ENCODE measurements at regions not wholly inside any gene's neighbourhood (a gene's known extent, or its start where the extent isn't known, plus 50 kb on each side); places are given as distances from the start of the nearest gene placed in this dataset.

GRCh38 chr9:83138422-83139135, 75.6 kb upstream of the RASEF start:
- no peak overlapping the region for H2AFZ ChIP-seq
- H3K4me3 ChIP-seq: no peak overlapping the region
- H3K9me2 ChIP-seq (ENCODE audit: insufficient read depth): no peaks in the 10 kb centered on the region
- ChIA-PET POLR2A (ENCODE audit: unreplicated experiment) (no interaction called here), CTCF (interaction anchor here (0.7 kb wide), 1 partner anchor 425 kb away, joined by 3 read pairs; no protein-coding TSS in a partner anchor)
- H3K4me1 ChIP-seq (replicated peaks; ENCODE audit: insufficient read depth): no peaks in the 10 kb centered on the region
- TF ChIP-seq, protein P1, sequence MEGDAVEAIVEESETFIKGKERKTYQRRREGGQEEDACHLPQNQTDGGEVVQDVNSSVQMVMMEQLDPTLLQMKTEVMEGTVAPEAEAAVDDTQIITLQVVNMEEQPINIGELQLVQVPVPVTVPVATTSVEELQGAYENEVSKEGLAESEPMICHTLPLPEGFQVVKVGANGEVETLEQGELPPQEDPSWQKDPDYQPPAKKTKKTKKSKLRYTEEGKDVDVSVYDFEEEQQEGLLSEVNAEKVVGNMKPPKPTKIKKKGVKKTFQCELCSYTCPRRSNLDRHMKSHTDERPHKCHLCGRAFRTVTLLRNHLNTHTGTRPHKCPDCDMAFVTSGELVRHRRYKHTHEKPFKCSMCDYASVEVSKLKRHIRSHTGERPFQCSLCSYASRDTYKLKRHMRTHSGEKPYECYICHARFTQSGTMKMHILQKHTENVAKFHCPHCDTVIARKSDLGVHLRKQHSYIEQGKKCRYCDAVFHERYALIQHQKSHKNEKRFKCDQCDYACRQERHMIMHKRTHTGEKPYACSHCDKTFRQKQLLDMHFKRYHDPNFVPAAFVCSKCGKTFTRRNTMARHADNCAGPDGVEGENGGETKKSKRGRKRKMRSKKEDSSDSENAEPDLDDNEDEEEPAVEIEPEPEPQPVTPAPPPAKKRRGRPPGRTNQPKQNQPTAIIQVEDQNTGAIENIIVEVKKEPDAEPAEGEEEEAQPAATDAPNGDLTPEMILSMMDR (conservative IDR thresholded peaks at IDR 0.05): no peak
- no peak for TF ChIP-seq EZH2 (IDR thresholded peaks at IDR 0.05; ENCODE audit: low read depth)
- H4K20me1 ChIP-seq (ENCODE audit: insufficient read depth): no peaks in the 10 kb centered on the region
- no peaks in the 10 kb centered on the region for H3F3A ChIP-seq (ENCODE audit: insufficient read depth, low read depth)
- no peak for DNase-seq
- H3K27ac ChIP-seq: no peak overlapping the region
- H3K27me3 ChIP-seq (ENCODE audit: insufficient read depth, low read depth): no peaks in the 10 kb centered on the region
- no TSS peak for BruUV-seq (replicated peaks)
- intact Hi-C loops (cut with micrococcal nuclease; ENCODE audit: unreplicated experiment): no loop called here
- no peak overlapping the region for H3K4me2 ChIP-seq
- H3K36me3 ChIP-seq (ENCODE audit: low read depth): no peaks in the 10 kb centered on the region
- no peaks in the 10 kb centered on the region for H3K9me3 ChIP-seq (ENCODE audit: insufficient read depth, low read depth)
- H3K79me2 ChIP-seq (ENCODE audit: low read depth): no peaks in the 10 kb centered on the region

DNA sequence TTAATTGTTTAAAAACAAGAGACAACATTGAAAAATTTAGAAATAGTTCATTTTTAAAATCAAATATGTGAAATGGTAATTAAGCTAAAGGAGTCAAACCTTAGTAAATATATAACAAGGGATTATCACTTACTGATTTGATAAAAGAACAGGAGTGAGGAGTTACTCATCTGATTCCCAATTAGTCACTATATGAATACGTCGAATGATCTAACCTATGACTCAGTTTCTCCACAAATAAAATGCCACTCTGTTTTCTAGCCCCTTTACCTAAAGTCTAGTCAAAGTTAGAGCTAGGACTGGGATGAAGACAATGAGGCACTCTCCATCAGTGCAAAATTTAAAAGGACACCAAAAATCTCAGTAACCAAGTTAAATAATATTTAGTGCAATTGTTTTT, 70.4 kb upstream of the RASEF start:
- Histone ChIP-seq H2AFZ (no peak overlapping the region), H3K79me2 (ENCODE audit: low read depth) (no peaks in the 10 kb centered on the region), H3K36me3 (ENCODE audit: low read depth) (no peaks in the 10 kb centered on the region), H3K4me1 (replicated peaks; ENCODE audit: insufficient read depth) (no peaks in the 10 kb centered on the region), H3K4me3 (no peak overlapping the region), H3K4me2 (no peak overlapping the region), H3F3A (ENCODE audit: insufficient read depth, low read depth) (no peaks in the 10 kb centered on the region), H3K27me3 (ENCODE audit: insufficient read depth, low read depth) (no peaks in the 10 kb centered on the region), H3K9me3 (ENCODE audit: insufficient read depth, low read depth) (no peaks in the 10 kb centered on the region), H4K20me1 (ENCODE audit: insufficient read depth) (no peaks in the 10 kb centered on the region), H3K27ac (no peak overlapping the region), H3K9me2 (ENCODE audit: insufficient read depth) (no peaks in the 10 kb centered on the region)
- intact Hi-C loops (cut with micrococcal nuclease; ENCODE audit: unreplicated experiment): no loop called here
- BruUV-seq (replicated peaks): no TSS peak
- TF ChIP-seq EZH2 (IDR thresholded peaks at IDR 0.05; ENCODE audit: low read depth): no peak
- TF ChIP-seq, protein P1 (conservative IDR thresholded peaks at IDR 0.05): no peak
- no peak for DNase-seq
- ChIA-PET POLR2A (ENCODE audit: unreplicated experiment) (no interaction called here), CTCF (no interaction called here)

DNA sequence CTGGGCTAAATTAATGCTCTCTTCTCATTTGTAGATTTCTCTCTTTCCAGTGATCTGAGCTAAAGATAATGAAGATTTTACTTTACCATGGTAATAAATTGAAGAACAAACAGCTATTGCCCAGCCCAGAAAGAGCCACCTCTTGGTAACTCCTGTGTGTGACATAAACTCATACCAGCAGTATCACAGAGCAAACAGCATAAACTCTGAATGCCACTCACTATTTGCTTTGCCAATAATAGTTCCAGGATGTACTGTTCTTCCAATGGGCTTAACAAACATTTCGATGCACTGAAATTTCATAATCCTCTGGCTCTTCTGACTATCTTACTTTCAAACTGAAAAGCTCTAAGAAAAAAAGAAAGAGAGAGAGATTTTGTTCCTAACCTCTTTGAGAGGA, 69.8 kb upstream of the RASEF start:
- no peaks in the 10 kb centered on the region for H3K9me3 ChIP-seq (ENCODE audit: insufficient read depth, low read depth)
- POLR2A ChIA-PET (ENCODE audit: unreplicated experiment): no interaction called here
- intact Hi-C loops (cut with micrococcal nuclease; ENCODE audit: unreplicated experiment): no loop called here

More for the DNA sequence above, 69.8 kb upstream of the RASEF start:
- no peak for TF ChIP-seq EZH2 (IDR thresholded peaks at IDR 0.05; ENCODE audit: low read depth)
- TF ChIP-seq, protein P1 (conservative IDR thresholded peaks at IDR 0.05): no peak
- CTCF ChIA-PET: no interaction called here
- Histone ChIP-seq H3K79me2 (ENCODE audit: low read depth) (no peaks in the 10 kb centered on the region), H3K36me3 (ENCODE audit: low read depth) (no peaks in the 10 kb centered on the region), H3K9me2 (ENCODE audit: insufficient read depth) (no peaks in the 10 kb centered on the region), H3K27me3 (ENCODE audit: insufficient read depth, low read depth) (no peaks in the 10 kb centered on the region), H3K27ac (no peak overlapping the region), H3F3A (ENCODE audit: insufficient read depth, low read depth) (no peaks in the 10 kb centered on the region), H2AFZ (no peak overlapping the region), H3K4me2 (no peak overlapping the region), H3K4me3 (no peak overlapping the region), H4K20me1 (ENCODE audit: insufficient read depth) (no peaks in the 10 kb centered on the region), H3K4me1 (replicated peaks; ENCODE audit: insufficient read depth) (no peaks in the 10 kb centered on the region)
- no peak for DNase-seq
- no TSS peak for BruUV-seq (replicated peaks)

All from PC-9 (cell line).